ENCODE measurements at regions not wholly inside any gene's neighbourhood (a gene's known extent, or its start where the extent isn't known, plus 50 kb on each side); places are given as distances from the start of the nearest gene placed in this dataset.

DNA sequence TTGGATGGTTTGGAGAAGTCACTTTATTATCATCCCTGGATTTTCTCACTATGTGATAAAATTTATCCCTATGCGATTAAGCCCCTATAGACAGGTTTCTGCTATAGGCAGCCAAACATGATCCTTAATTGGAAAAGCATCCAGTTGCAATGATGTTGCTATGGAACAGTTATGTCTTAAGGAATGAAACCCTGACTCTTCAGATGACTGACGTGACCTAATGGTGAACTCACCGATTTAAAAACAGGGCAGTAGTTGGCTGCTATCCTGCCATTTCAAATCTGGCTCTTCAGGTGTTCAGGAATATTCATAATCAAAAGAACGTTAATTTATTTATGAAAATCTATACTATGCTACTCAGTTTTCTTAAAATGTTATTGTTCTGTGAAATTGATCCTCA, 106.8 kb upstream of the ROBO1 start:
- TF ChIP-seq, protein P1, sequence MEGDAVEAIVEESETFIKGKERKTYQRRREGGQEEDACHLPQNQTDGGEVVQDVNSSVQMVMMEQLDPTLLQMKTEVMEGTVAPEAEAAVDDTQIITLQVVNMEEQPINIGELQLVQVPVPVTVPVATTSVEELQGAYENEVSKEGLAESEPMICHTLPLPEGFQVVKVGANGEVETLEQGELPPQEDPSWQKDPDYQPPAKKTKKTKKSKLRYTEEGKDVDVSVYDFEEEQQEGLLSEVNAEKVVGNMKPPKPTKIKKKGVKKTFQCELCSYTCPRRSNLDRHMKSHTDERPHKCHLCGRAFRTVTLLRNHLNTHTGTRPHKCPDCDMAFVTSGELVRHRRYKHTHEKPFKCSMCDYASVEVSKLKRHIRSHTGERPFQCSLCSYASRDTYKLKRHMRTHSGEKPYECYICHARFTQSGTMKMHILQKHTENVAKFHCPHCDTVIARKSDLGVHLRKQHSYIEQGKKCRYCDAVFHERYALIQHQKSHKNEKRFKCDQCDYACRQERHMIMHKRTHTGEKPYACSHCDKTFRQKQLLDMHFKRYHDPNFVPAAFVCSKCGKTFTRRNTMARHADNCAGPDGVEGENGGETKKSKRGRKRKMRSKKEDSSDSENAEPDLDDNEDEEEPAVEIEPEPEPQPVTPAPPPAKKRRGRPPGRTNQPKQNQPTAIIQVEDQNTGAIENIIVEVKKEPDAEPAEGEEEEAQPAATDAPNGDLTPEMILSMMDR (conservative IDR thresholded peaks at IDR 0.05): no peak
- no peak for TF ChIP-seq ZFX (IDR thresholded peaks at IDR 0.05)
